ENCODE measurements at regions not wholly inside any gene's neighbourhood (a gene's known extent, or its start where the extent isn't known, plus 50 kb on each side); places are given as distances from the start of the nearest gene placed in this dataset.

DNA sequence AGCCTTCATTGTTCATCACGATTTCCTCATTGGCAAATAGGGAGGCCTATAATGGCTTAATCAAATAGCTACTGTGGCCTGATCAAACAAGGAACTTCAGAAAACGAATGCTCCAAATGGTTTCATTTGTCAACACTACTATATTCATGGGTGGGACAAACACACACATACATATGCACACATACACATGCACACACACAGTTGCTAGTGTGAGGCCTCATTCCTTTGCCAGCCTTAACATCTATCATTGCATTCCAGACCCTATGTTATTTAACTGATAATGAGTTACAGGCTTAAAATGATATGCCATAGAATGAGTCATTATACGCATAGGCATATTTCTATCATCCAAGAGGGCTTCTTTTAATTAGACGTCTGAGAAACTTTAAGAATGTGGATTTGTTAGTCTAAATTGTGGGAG lies 140.2 kb downstream of the KLF5 start:
- Histone ChIP-seq H3K9me3 (ENCODE audit: insufficient read depth, low read depth, low read length) (no peaks in the 10 kb centered on the region), H3K27me3 (ENCODE audit: insufficient read depth, low read length) (no peaks in the 10 kb centered on the region), H3K36me3 (ENCODE audit: insufficient read depth, low read length) (no peaks in the 10 kb centered on the region), H3K4me1 (ENCODE audit: insufficient read depth, low read length) (peaks cover 5% of the 10 kb centered on the region; the same call in 1 of the 2 replicates), H3K27ac (ENCODE audit: low read depth, low read length) (no peak overlapping the region), H3K4me3 (ENCODE audit: low read length) (no peak overlapping the region), H3K9ac (ENCODE audit: low read depth, low read length) (no peak overlapping the region)
- 95% methylated on average over 4 of the region's 4 CpGs for WGBS

DNA sequence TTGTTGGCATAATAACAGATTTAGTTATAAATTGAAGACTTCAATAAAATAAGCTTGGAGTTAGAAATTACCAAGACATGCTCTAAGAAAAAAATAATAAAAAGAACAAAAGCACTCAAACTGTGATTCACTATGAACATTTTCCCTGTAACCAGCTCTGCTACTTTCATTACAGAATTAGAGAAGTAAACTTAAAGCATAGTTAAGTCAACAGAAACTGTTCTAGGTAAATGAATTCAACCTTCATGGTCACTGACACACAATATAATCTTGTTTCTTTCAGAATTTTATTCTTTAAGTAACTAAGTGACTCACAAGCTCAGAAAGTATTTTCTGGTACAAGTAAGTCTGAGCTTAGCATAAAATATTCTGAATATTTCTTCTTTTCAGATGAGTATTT lies 136.3 kb downstream of the KLF5 start:
- no peaks in the 10 kb centered on the region for H3K9me3 ChIP-seq (ENCODE audit: insufficient read depth, low read depth, low read length)
- no peak overlapping the region for H3K4me3 ChIP-seq (ENCODE audit: low read length)

DNA sequence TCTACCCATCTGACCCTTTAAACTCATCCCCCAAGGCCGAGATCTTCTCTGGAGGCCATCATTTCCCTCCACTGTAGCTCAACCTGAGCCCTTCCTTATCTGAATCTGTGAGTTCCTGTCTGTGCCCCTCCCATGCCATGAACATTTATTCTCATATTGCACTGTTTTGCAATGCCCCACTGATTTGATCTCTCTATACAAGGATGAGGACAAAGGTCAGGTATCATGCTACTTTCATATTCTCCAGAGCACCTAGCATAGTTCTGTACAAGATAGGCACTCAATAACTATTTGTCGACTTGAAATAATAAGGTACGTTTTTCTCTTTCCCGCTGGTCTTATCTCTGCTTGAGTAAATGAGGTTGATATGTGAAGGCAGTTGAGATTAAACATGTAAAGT lies 135.5 kb downstream of the KLF5 start:
- H3K4me3 ChIP-seq (ENCODE audit: low read length) = no peak overlapping the region
- H3K27me3 ChIP-seq (ENCODE audit: insufficient read depth, low read length) = no peaks in the 10 kb centered on the region
- H3K9me3 ChIP-seq (ENCODE audit: insufficient read depth, low read depth, low read length) = no peaks in the 10 kb centered on the region
- H3K4me1 ChIP-seq (ENCODE audit: insufficient read depth, low read length) = peaks cover 13% of the 10 kb centered on the region
- H3K36me3 ChIP-seq (ENCODE audit: insufficient read depth, low read length) = no peaks in the 10 kb centered on the region
- WGBS = 95% methylated on average over 4 of the region's 4 CpGs
- no peak overlapping the region for H3K27ac ChIP-seq (ENCODE audit: low read depth, low read length)
- no peak overlapping the region for H3K9ac ChIP-seq (ENCODE audit: low read depth, low read length)

More for the DNA sequence above, 136.3 kb downstream of the KLF5 start:
- no peak overlapping the region for H3K27ac ChIP-seq (ENCODE audit: low read depth, low read length)
- no peak overlapping the region for H3K9ac ChIP-seq (ENCODE audit: low read depth, low read length)
- no peaks in the 10 kb centered on the region for H3K36me3 ChIP-seq (ENCODE audit: insufficient read depth, low read length)
- peaks cover 7% of the 10 kb centered on the region for H3K4me1 ChIP-seq (ENCODE audit: insufficient read depth, low read length)
- H3K27me3 ChIP-seq (ENCODE audit: insufficient read depth, low read length) = no peaks in the 10 kb centered on the region

DNA sequence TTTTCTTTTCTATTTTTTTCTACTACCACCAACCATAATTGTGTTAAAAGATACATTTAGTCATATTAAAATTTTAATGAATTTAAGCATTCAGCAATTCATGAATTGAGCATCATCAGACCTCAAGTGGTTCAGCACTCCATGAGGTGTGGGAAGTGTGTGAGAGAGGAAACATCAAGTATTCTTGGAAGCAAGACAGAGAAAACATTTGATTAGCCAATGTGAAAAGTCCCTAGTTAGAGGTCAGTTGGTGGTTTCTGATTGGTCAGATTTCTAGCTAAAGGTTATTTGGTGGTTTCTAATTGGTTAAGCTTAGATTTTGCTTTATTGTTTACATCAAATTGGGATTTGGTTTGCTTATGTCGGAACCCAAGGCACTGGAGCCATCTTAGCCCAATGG lies 134.7 kb downstream of the KLF5 start:
- H3K27me3 ChIP-seq (ENCODE audit: insufficient read depth, low read length) = no peaks in the 10 kb centered on the region
- H3K36me3 ChIP-seq (ENCODE audit: insufficient read depth, low read length) = no peaks in the 10 kb centered on the region
- no peak overlapping the region for H3K27ac ChIP-seq (ENCODE audit: low read depth, low read length)
- no peak overlapping the region for H3K4me3 ChIP-seq (ENCODE audit: low read length)
- WGBS = no CpG with 5 or more reads among the region's 1 CpG
- H3K9me3 ChIP-seq (ENCODE audit: insufficient read depth, low read depth, low read length) = no peaks in the 10 kb centered on the region
- H3K9ac ChIP-seq (ENCODE audit: low read depth, low read length) = no peak overlapping the region
- H3K4me1 ChIP-seq (ENCODE audit: insufficient read depth, low read length) = peaks cover 14% of the 10 kb centered on the region

DNA sequence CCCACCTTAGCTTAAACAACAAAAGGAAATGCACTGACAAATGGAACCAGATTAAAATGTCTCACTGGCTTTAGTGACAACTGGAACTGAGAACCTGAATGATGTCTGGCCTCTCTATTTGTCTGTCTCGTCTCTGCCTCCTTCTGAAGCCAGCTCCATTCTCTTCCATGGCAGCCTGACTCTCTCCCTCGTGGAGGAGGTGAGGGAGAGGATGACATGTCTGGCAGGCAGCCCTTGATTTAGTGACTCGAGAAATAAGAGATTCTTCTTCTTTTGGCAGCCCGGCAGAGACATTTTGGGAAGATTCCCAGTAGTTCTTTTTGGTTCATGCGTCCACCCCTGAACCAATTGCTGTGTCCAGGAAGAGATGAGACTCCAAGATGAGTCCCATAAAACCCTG lies 131.7 kb downstream of the KLF5 start:
- Histone ChIP-seq H3K9me3 (ENCODE audit: insufficient read depth, low read depth, low read length) (no peaks in the 10 kb centered on the region), H3K4me3 (ENCODE audit: low read length) (no peak overlapping the region), H3K27ac (ENCODE audit: low read depth, low read length) (no peak overlapping the region), H3K27me3 (ENCODE audit: insufficient read depth, low read length) (no peaks in the 10 kb centered on the region), H3K4me1 (ENCODE audit: insufficient read depth, low read length) (peaks cover 14% of the 10 kb centered on the region), H3K9ac (ENCODE audit: low read depth, low read length) (no peak overlapping the region), H3K36me3 (ENCODE audit: insufficient read depth, low read length) (no peaks in the 10 kb centered on the region)
- WGBS = 85% methylated on average over 5 of the region's 5 CpGs

DNA sequence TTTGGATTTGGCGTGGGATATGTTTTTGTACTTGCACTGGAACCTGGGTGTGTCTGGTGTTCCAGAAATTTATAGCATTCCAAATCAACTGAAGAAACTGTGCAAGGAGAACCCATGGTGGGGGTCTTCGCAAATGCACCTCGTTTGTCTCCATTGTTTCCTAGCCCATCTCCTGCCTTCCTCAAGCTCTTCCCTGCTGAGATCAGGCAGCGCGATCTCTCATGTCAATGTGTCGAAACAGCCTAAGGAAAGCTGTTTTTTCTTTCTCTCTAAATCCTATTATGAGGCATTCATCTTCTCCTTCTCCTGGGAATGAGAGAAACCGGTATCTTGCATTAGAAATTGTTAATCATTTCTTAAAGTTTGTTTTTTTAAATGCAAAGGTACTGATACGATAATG lies 131.0 kb downstream of the KLF5 start:
- H3K9ac ChIP-seq (ENCODE audit: low read depth, low read length) = no peak overlapping the region
- H3K36me3 ChIP-seq (ENCODE audit: insufficient read depth, low read length) = no peaks in the 10 kb centered on the region
- H3K9me3 ChIP-seq (ENCODE audit: insufficient read depth, low read depth, low read length) = no peaks in the 10 kb centered on the region
- peaks cover 9% of the 10 kb centered on the region for H3K4me1 ChIP-seq (ENCODE audit: insufficient read depth, low read length)
- no peak overlapping the region for H3K27ac ChIP-seq (ENCODE audit: low read depth, low read length)
- H3K4me3 ChIP-seq (ENCODE audit: low read length) = no peak overlapping the region
- WGBS = 39% methylated on average over 7 of the region's 8 CpGs
- H3K27me3 ChIP-seq (ENCODE audit: insufficient read depth, low read length) = no peaks in the 10 kb centered on the region

DNA sequence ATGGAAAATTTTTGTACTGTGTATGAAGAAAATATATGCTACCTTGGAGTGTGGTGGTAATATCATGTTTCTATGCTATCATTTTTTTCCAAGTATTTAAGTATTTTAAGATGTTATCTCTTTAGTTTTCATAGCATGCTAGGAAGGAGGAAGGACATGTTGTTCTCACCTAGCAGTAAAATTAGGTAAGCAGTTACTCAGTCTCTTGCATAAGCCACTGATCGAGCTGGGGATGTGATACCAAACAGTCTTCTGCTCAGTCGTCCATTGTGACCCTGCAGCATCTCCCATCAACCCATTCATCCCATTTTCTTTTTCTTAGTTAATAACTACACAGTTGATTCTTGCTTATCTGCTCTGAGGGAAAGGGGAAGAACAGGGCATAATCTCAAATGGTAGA lies 130.6 kb downstream of the KLF5 start:
- H3K36me3 ChIP-seq (ENCODE audit: insufficient read depth, low read length) = no peaks in the 10 kb centered on the region
- no peak overlapping the region for H3K27ac ChIP-seq (ENCODE audit: low read depth, low read length)
- 55% methylated on average over 2 of the region's 2 CpGs for WGBS
- H3K4me1 ChIP-seq (ENCODE audit: insufficient read depth, low read length) = peaks cover 9% of the 10 kb centered on the region
- H3K4me3 ChIP-seq (ENCODE audit: low read length) = no peak overlapping the region
- H3K9ac ChIP-seq (ENCODE audit: low read depth, low read length) = no peak overlapping the region
- no peaks in the 10 kb centered on the region for H3K9me3 ChIP-seq (ENCODE audit: insufficient read depth, low read depth, low read length)
- H3K27me3 ChIP-seq (ENCODE audit: insufficient read depth, low read length) = no peaks in the 10 kb centered on the region

DNA sequence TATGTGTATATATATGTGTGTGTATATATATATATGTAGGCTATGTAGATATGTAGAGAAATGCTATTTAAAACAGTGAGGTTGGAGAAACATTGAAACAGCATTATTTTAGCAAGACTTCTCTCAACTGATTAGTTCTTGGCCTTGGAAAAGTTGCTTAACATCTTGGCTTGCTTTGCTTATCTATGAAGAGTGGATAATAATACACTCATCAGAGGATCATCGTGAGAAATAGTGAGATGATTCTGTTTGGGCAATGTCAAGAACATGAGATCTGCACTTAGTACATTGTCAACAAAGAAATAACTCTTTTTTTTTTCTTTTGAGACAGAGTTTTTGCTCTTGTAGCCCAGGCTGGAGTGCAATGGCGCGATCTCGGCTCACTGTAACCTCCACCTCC lies 128.3 kb downstream of the KLF5 start:
- H3K9me3 ChIP-seq (ENCODE audit: insufficient read depth, low read depth, low read length) = no peaks in the 10 kb centered on the region
- no peak overlapping the region for H3K27ac ChIP-seq (ENCODE audit: low read depth, low read length)
- WGBS = 93% methylated on average over 4 of the region's 4 CpGs
- H3K4me3 ChIP-seq (ENCODE audit: low read length) = no peak overlapping the region
- H3K27me3 ChIP-seq (ENCODE audit: insufficient read depth, low read length) = no peaks in the 10 kb centered on the region
- H3K4me1 ChIP-seq (ENCODE audit: insufficient read depth, low read length) = peaks cover 9% of the 10 kb centered on the region
- H3K9ac ChIP-seq (ENCODE audit: low read depth, low read length) = no peak overlapping the region
- H3K36me3 ChIP-seq (ENCODE audit: insufficient read depth, low read length) = no peaks in the 10 kb centered on the region

DNA sequence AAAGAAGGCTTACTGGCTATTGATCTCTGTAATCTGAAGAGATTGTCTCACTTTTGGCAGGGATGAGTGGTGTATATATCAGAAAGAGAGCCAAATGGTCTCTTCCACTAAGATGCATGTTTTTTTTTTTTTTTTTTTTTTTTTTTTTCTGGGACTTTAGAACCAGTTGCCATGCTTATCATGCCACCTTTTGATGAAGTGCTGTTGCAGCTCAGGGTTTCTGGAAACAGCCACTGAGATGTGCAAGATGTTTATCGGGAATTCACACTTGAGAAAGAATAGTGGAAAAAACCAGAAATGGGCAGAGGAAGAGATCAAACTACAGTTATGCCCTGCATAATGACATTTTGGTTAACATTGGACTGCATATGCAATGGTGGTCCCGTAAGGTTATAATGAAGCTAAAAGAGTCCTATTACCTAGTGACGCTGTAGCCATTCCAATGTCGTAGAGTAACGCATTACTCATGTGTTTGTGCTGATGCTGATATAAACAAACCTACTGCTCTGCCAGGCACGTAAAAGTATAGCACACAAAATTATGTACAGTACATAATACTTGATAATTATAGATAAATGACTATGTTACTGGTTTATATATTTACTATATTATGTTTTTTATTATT lies 121.0 kb downstream of the KLF5 start:
- no peaks in the 10 kb centered on the region for H3K4me1 ChIP-seq (ENCODE audit: insufficient read depth, low read length)
- 93% methylated on average over 4 of the region's 6 CpGs for WGBS
- no peak overlapping the region for H3K27ac ChIP-seq (ENCODE audit: low read depth, low read length)
- no peaks in the 10 kb centered on the region for H3K9me3 ChIP-seq (ENCODE audit: insufficient read depth, low read depth, low read length)
- H3K36me3 ChIP-seq (ENCODE audit: insufficient read depth, low read length) = no peaks in the 10 kb centered on the region
- no peak overlapping the region for H3K4me3 ChIP-seq (ENCODE audit: low read length)
- no peak overlapping the region for H3K9ac ChIP-seq (ENCODE audit: low read depth, low read length)
- no peaks in the 10 kb centered on the region for H3K27me3 ChIP-seq (ENCODE audit: insufficient read depth, low read length)

DNA sequence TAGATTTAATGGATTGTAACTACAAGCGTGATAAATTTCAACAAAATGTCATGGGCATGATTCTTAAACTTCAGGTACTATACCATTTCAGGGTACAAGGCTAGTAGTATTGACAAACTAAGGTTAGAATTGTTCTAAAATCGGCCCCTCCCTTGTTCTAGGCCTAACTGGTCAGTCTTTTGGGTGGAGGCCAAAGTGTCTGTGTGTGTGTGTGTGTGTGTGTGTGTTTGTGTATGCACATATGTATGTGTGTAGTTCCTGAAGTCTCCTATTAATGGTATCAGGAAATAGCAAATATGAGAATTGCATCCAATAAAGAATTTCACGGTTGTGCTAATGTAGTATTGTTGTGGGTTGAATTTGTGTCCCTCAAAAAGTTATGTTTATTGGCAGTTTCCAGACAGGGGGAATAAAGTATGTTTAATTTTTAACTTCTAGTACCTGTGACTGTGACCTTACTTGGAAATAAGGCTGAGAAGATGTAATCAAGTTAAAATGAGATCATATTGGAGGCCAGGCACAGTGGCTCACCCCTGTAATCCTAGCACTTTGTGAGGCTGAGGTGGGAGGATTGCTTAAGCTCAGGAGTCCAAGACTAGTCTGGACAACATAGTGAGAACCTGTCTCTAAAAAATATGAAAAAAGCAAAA lies 119.2 kb downstream of the KLF5 start:
- no peaks in the 10 kb centered on the region for H3K4me1 ChIP-seq (ENCODE audit: insufficient read depth, low read length)
- H3K4me3 ChIP-seq (ENCODE audit: low read length) = no peak overlapping the region
- H3K9ac ChIP-seq (ENCODE audit: low read depth, low read length) = no peak overlapping the region
- no peaks in the 10 kb centered on the region for H3K36me3 ChIP-seq (ENCODE audit: insufficient read depth, low read length)
- WGBS = 100% methylated on average over 3 of the region's 3 CpGs
- no peaks in the 10 kb centered on the region for H3K27me3 ChIP-seq (ENCODE audit: insufficient read depth, low read length)
- no peak overlapping the region for H3K27ac ChIP-seq (ENCODE audit: low read depth, low read length)
- H3K9me3 ChIP-seq (ENCODE audit: insufficient read depth, low read depth, low read length) = no peaks in the 10 kb centered on the region

DNA sequence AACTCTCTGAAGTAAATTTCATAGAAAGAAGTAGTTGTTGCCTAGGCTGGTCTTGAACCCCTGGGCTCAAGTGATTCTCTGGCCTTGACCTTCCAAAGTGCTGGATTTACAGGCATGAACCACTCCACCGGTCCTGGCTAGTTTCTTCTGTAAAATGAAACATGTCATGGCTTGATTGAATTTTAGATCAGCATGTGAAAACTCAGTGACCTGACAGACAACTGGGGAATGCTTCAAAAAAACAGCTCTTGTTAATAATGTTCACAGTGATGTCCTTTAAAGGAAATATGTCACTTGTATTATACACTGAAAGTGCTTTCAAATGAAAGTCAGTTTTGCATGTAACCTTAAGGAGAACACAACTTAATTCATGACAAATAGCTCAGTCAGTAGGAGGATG lies 118.2 kb downstream of the KLF5 start:
- Histone ChIP-seq H3K9ac (ENCODE audit: low read depth, low read length) (no peak overlapping the region), H3K36me3 (ENCODE audit: insufficient read depth, low read length) (no peaks in the 10 kb centered on the region), H3K27me3 (ENCODE audit: insufficient read depth, low read length) (no peaks in the 10 kb centered on the region), H3K4me3 (ENCODE audit: low read length) (no peak overlapping the region), H3K4me1 (ENCODE audit: insufficient read depth, low read length) (no peaks in the 10 kb centered on the region), H3K27ac (ENCODE audit: low read depth, low read length) (no peak overlapping the region), H3K9me3 (ENCODE audit: insufficient read depth, low read depth, low read length) (no peaks in the 10 kb centered on the region)
- WGBS = 91% methylated on average over 1 of the region's 1 CpG

Measured in HUES64 (cell line).